Pancreas (tissue), 10 donors: ENCODE measurements at regions not wholly inside any gene's neighbourhood (a gene's known extent, or its start where the extent isn't known, plus 50 kb on each side); places are given as distances from the start of the nearest gene placed in this dataset.
A peak's percentile ranks its signal among the peaks of the same experiment; 100 is the strongest.

ENCODE experiments used
- ATAC-seq, 4 donors: fragments of 200-7000 bp; cut with Tn5 transposase; one replicate each; pipeline versions ENCODE4 v1.8.0 to v1.9.1; 2020; ENCODE audit warnings: mild to moderate bottlenecking in 4 of 4, moderate library complexity in 4 of 4
- DNase-seq, 6 donors: peaks; one replicate each; pipeline ENCODE4 v3.0.0-alpha.2; 2020
- FAIRE-seq: peaks from 2 replicates; lab custom pipeline; 2012; peaks lifted over from hg19 to GRCh38; lab: Jason Lieb, UNC
- H3K27ac ChIP-seq, 4 donors: fragments of 200-600 bp; sonication (generic); 1 replicate in 3 of 4; 2 replicates in 1 of 4; pipeline versions ENCODE4 v1.5.0 to v1.8.0; 2020
- H3K27me3 ChIP-seq, 4 donors: fragments of 200-600 bp; one replicate each; pipeline ENCODE4 v1.8.0; 2021
- H3K36me3 ChIP-seq, 3 donors: fragments of 200-600 bp; sonication (generic) in 1 of 3; one replicate each; pipeline versions ENCODE4 v1.5.0 to v1.8.0; 2020 to 2021
- H3K4me1 ChIP-seq, 3 donors: fragments of 200-600 bp; one replicate each; pipeline ENCODE4 v1.8.0; 2021
- H3K4me3 ChIP-seq, 4 donors: fragments of 200-600 bp; sonication (generic) in 2 of 4; one replicate each; pipeline versions ENCODE4 v1.5.0 to v1.8.0; 2020 to 2021
- H3K9me3 ChIP-seq, 4 donors: fragments of 200-600 bp; one replicate each; pipeline ENCODE4 v1.8.0; 2021
- CTCF ChIP-seq, 4 donors: fragments of 200-600 bp; sonication (generic) in 3 of 4; IDR thresholded peaks; one replicate each; pipeline versions ENCODE4 v1.5.0 to v1.8.0; 2021; ENCODE audit warnings: antibody characterized with exemption in 4 of 4
- WGBS, 2 donors: extraction: QIAGEN DNeasy Blood & Tissue Kit; methylation state at CpG; one replicate each; pipeline ENCODE4 v1.1.7; 2013; 5-methylcytosine and 5-hydroxymethylcytosine counted together
- intact Hi-C, 3 donors: fragments of 100-400 bp; cut with DNase I; formaldehyde crosslinking; loops; one replicate each; pipeline versions ENCODE4 v1.11.1 to v1.14.2; 2022
- donor health status: healthy with polysubstance abuse.
- donor health status: DM: no; HTN: no; CAD: no; lungs with moderate emphysema.
- donor health status: DM: no; HTN: no; CAD: no.
- donor health status: control.
- donor health status: control.
- donor health status: Bipolar disorder and iron deficiency.
- donor health status: DM: yes; HTN: yes; CAD: no.
- donor health status: DM: no; HTN: no; CAD: no.
- donor health status: DM: no; HTN: no; CAD: no.
- donor health status: DM: yes; HTN: yes; CAD: no.

- TF ChIP-seq CTCF (IDR thresholded peaks at IDR 0.05), result no peak
- intact Hi-C loops, result no loop called here
- Histone ChIP-seq H3K36me3 (no peaks in the 10 kb centered on the region), H3K9me3 (no peaks in the 10 kb centered on the region), H3K4me1 (peaks cover 4 to 11% (median 4%) of the 10 kb centered on the region in 3 donors), H3K4me3 (no peak overlapping the region), H3K27me3 (no peaks in the 10 kb centered on the region), H3K27ac (no peak overlapping the region)
- FAIRE-seq, result no peak
- no peak for DNase-seq
- 7 to 9% methylated on average over 1 of the region's 1 CpG for WGBS, 2 donors
- ATAC-seq, result peak; percentile 33 to 73 (median 50)
Observed at GRCh38 chr3:154022606-154023005, 98.6 kb upstream of the ARHGEF26 start.

- H3K27ac ChIP-seq, result no peak overlapping the region
- no peaks in the 10 kb centered on the region for H3K36me3 ChIP-seq
- intact Hi-C loops, result no loop called here
- no peaks in the 10 kb centered on the region for H3K9me3 ChIP-seq
- peak in 1 of 6 donors; percentile 15 for DNase-seq
- H3K4me1 ChIP-seq, result peaks cover 4 to 11% (median 4%) of the 10 kb centered on the region in 3 donors
- no peak overlapping the region for H3K4me3 ChIP-seq
- peak; percentile 5 for FAIRE-seq
- ATAC-seq, result peak; percentile 99 to 100 (median 99)
- no peaks in the 10 kb centered on the region for H3K27me3 ChIP-seq
- no peak for TF ChIP-seq CTCF (IDR thresholded peaks at IDR 0.05)
Observed at GRCh38 chr3:154023148-154023547, 98.0 kb upstream of the ARHGEF26 start.

- Histone ChIP-seq H3K4me1 (peaks cover 4 to 11% (median 4%) of the 10 kb centered on the region in 3 donors), H3K27me3 (no peaks in the 10 kb centered on the region), H3K36me3 (no peaks in the 10 kb centered on the region), H3K4me3 (no peak overlapping the region), H3K9me3 (no peaks in the 10 kb centered on the region), H3K27ac (no peak overlapping the region)
- intact Hi-C loops, result no loop called here
- no peak for TF ChIP-seq CTCF (IDR thresholded peaks at IDR 0.05)
- no peak for FAIRE-seq
- 83 to 93% methylated on average over 2 of the region's 2 CpGs for WGBS, 2 donors
- no peak for DNase-seq
- ATAC-seq, result no peak
Observed at GRCh38 chr3:154025007-154025406, 96.2 kb upstream of the ARHGEF26 start.

- no peak for FAIRE-seq
- no peak for ATAC-seq
- DNase-seq, result no peak
- WGBS, 2 donors, result 60 to 66% methylated on average over 4 of the region's 4 CpGs
- Histone ChIP-seq H3K4me3 (no peak overlapping the region), H3K9me3 (no peaks in the 10 kb centered on the region), H3K27ac (no peak overlapping the region), H3K27me3 (no peaks in the 10 kb centered on the region), H3K4me1 (no peaks in the 10 kb centered on the region), H3K36me3 (no peaks in the 10 kb centered on the region)
- intact Hi-C loops, result no loop called here
- TF ChIP-seq CTCF (IDR thresholded peaks at IDR 0.05), result no peak
Observed at GRCh38 chr3:154029926-154030325, 91.3 kb upstream of the ARHGEF26 start.

- no peaks in the 10 kb centered on the region for H3K4me1 ChIP-seq
- no peak for FAIRE-seq
- intact Hi-C loops, result no loop called here
- no peak overlapping the region for H3K4me3 ChIP-seq
- DNase-seq, result no peak
- WGBS, 2 donors, result 42 to 56% methylated on average over 2 of the region's 2 CpGs
- no peaks in the 10 kb centered on the region for H3K27me3 ChIP-seq
- no peaks in the 10 kb centered on the region for H3K9me3 ChIP-seq
- TF ChIP-seq CTCF (IDR thresholded peaks at IDR 0.05), result no peak
- no peaks in the 10 kb centered on the region for H3K36me3 ChIP-seq
- ATAC-seq, result no peak
- no peak overlapping the region for H3K27ac ChIP-seq
Observed at GRCh38 chr3:154034797-154035330, 86.3 kb upstream of the ARHGEF26 start.
